ENCODE measurements at regions not wholly inside any gene's neighbourhood (a gene's known extent, or its start where the extent isn't known, plus 50 kb on each side); places are given as distances from the start of the nearest gene placed in this dataset.

DNA sequence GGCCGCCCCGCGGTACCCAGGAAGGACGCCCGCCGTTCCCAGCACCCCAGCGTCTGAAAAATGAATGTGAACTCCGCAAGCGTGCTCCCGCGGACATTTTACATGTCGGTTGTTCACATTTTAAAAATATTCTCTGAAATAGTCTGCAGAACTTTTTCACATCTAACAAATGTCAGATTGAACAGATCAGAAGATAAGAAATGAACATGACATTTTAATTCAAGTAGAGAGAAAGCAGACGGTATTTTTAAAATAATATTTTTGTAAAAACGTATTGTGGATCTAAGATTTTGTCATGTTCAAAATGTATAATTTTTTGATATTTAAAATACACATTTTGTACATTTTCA, 101.8 kb upstream of the DIO3 start:
- TF ChIP-seq, protein P1, sequence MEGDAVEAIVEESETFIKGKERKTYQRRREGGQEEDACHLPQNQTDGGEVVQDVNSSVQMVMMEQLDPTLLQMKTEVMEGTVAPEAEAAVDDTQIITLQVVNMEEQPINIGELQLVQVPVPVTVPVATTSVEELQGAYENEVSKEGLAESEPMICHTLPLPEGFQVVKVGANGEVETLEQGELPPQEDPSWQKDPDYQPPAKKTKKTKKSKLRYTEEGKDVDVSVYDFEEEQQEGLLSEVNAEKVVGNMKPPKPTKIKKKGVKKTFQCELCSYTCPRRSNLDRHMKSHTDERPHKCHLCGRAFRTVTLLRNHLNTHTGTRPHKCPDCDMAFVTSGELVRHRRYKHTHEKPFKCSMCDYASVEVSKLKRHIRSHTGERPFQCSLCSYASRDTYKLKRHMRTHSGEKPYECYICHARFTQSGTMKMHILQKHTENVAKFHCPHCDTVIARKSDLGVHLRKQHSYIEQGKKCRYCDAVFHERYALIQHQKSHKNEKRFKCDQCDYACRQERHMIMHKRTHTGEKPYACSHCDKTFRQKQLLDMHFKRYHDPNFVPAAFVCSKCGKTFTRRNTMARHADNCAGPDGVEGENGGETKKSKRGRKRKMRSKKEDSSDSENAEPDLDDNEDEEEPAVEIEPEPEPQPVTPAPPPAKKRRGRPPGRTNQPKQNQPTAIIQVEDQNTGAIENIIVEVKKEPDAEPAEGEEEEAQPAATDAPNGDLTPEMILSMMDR (IDR thresholded peaks at IDR 0.05; ENCODE audit: low read length) = no peak
- no peak for TF ChIP-seq EZH2 (optimal IDR thresholded peaks at IDR 0.05; ENCODE audit: low read depth, low read length)
- no peak for TF ChIP-seq EZH2phosphoT487 (IDR thresholded peaks at IDR 0.05; ENCODE audit: low read length)

Data from MM.1S (cell line).